Ovary (tissue), 7 donors: ENCODE measurements at regions not wholly inside any gene's neighbourhood (a gene's known extent, or its start where the extent isn't known, plus 50 kb on each side); places are given as distances from the start of the nearest gene placed in this dataset.

Experiments
- DNase-seq, 5 donors: peaks; one replicate each; pipeline ENCODE4 v3.0.0-alpha.2; 2019 to 2020
- H3K27ac ChIP-seq, 2 donors: fragments of 200-600 bp; one replicate each; pipeline versions ENCODE4 v1.5.1 to v1.8.0; 2019 to 2022
- H3K27me3 ChIP-seq: fragments of 200-600 bp; one replicate; pipeline ENCODE4 v1.8.0; 2022
- H3K36me3 ChIP-seq: fragments of 200-600 bp; sonication (generic); one replicate; pipeline ENCODE4 v1.5.1; 2019
- H3K4me1 ChIP-seq: one replicate; pipeline ENCODE4 v1.8.1; 2013; ENCODE audit warnings: mild to moderate bottlenecking, moderate library complexity; ENCODE audit not compliant: insufficient read depth
- H3K4me3 ChIP-seq: fragments of 200-600 bp; sonication (generic); one replicate; pipeline ENCODE4 v1.5.1; 2017
- H3K9me3 ChIP-seq, 2 donors: fragments of 200-600 bp in 1 of 2; sonication (generic) in 1 of 2; one replicate each; pipeline versions ENCODE4 v1.5.1 to v1.8.1; 2013 to 2019; ENCODE audit warnings: mild to moderate bottlenecking in 1 of 2, moderate library complexity in 1 of 2
- CTCF ChIP-seq, 3 donors: fragments of 450-650 bp in 2 of 3; fragments of 200-600 bp in 1 of 3; IDR thresholded peaks; one replicate each; pipeline versions ENCODE4 v1.5.1 to v1.8.0; 2016 to 2022; ENCODE audit warnings: antibody characterized with exemption in 3 of 3, mild to moderate bottlenecking in 1 of 3
- EP300 ChIP-seq: sonication (generic); formaldehyde crosslinking; IDR thresholded peaks from one replicate; pipeline ENCODE4 v1.6.1; 2017; ENCODE audit warnings: antibody characterized with exemption
- POLR2A ChIP-seq: fragments of 450-650 bp; IDR thresholded peaks from one replicate; pipeline ENCODE4 v1.6.1; 2017; ENCODE audit warnings: antibody characterized with exemption, mild to moderate bottlenecking, moderate library complexity
- WGBS, 3 donors: extraction: QIAGEN DNeasy Blood & Tissue Kit in 1 of 3; methylation state at CpG; one replicate each; pipeline versions ENCODE4 v1.1.5 to v1.1.7; 2013 to 2017; 5-methylcytosine and 5-hydroxymethylcytosine counted together
- intact Hi-C, 4 donors: fragments of 100-400 bp; cut with DNase I; formaldehyde crosslinking; loops; one replicate each; pipeline versions ENCODE4 v1.11.0 to v1.15.1; 2022 to 2023
- donor health status: DM: no; HTN: no; CAD: no; lungs with moderate emphysema.
- donor health status: DM: no; HTN: no; CAD: no.
- donor health status: Bipolar disorder and iron deficiency.
- donor health status: DM: no; HTN: no; CAD: no.
- donor health status: DM: yes; HTN: yes; CAD: no.

GRCh38 chr15:88365124-88365523 is 102.1 kb downstream of the MRPL46 start:
- H3K9me3 ChIP-seq, result no peaks in the 10 kb centered on the region
- no peaks in the 10 kb centered on the region for H3K27me3 ChIP-seq
- 31 to 45% (median 35%) methylated on average over 10 of the region's 10 CpGs for WGBS, 3 donors
- no peak for TF ChIP-seq CTCF (IDR thresholded peaks at IDR 0.05)
- TF ChIP-seq EP300, result no peak
- TF ChIP-seq POLR2A, result no peak
- intact Hi-C loops, result no loop called here
- no peaks in the 10 kb centered on the region for H3K4me1 ChIP-seq
- H3K27ac ChIP-seq, result no peak overlapping the region
- no peak overlapping the region for H3K4me3 ChIP-seq
- DNase-seq, result no peak
- no peaks in the 10 kb centered on the region for H3K36me3 ChIP-seq

GRCh38 chr15:88348579-88349230 is 92.2 kb upstream of the NTRK3 start:
- Histone ChIP-seq H3K4me1 (no peaks in the 10 kb centered on the region), H3K36me3 (no peaks in the 10 kb centered on the region), H3K27ac (no peak overlapping the region), H3K9me3 (no peaks in the 10 kb centered on the region), H3K4me3 (no peak overlapping the region), H3K27me3 (no peaks in the 10 kb centered on the region)
- intact Hi-C loops, result no loop called here
- DNase-seq, result no peak
- WGBS, 3 donors, result 63 to 69% (median 69%) methylated on average over 4 of the region's 4 CpGs
- TF ChIP-seq POLR2A, result no peak

GRCh38 chr15:88345962-88346361 is 89.4 kb upstream of the NTRK3 start:
- intact Hi-C loops, result no loop called here
- 37 to 46% (median 44%) methylated on average over 4 of the region's 4 CpGs for WGBS, 3 donors
- Histone ChIP-seq H3K4me3 (no peak overlapping the region), H3K27ac (no peak overlapping the region), H3K36me3 (no peaks in the 10 kb centered on the region), H3K27me3 (no peaks in the 10 kb centered on the region), H3K9me3 (no peaks in the 10 kb centered on the region), H3K4me1 (no peaks in the 10 kb centered on the region)
- TF ChIP-seq EP300 (no peak), POLR2A (no peak), CTCF (IDR thresholded peaks at IDR 0.05) (no peak)
- DNase-seq, result no peak

GRCh38 chr15:88344786-88345185 is 88.2 kb upstream of the NTRK3 start:
- no peak for TF ChIP-seq POLR2A
- no peak for TF ChIP-seq EP300
- TF ChIP-seq CTCF (IDR thresholded peaks at IDR 0.05), result no peak
- Histone ChIP-seq H3K4me1 (no peaks in the 10 kb centered on the region), H3K27ac (no peak overlapping the region), H3K4me3 (no peak overlapping the region), H3K27me3 (no peaks in the 10 kb centered on the region), H3K9me3 (no peaks in the 10 kb centered on the region), H3K36me3 (no peaks in the 10 kb centered on the region)
- intact Hi-C loops, result no loop called here
- 72 to 85% (median 79%) methylated on average over 2 of the region's 2 CpGs for WGBS, 3 donors
- DNase-seq, result no peak

- intact Hi-C loops, result no loop called here
- no peaks in the 10 kb centered on the region for H3K27me3 ChIP-seq
Measured at GRCh38 chr15:88342666-88343065, 86.1 kb upstream of the NTRK3 start.

More at GRCh38 chr15:88342666-88343065, 86.1 kb upstream of the NTRK3 start:
- Histone ChIP-seq H3K27ac (no peak overlapping the region), H3K36me3 (no peaks in the 10 kb centered on the region), H3K4me3 (no peak overlapping the region), H3K9me3 (no peaks in the 10 kb centered on the region), H3K4me1 (no peaks in the 10 kb centered on the region)
- no peak for TF ChIP-seq CTCF (IDR thresholded peaks at IDR 0.05)
- TF ChIP-seq EP300, result no peak
- TF ChIP-seq POLR2A, result no peak
- no peak for DNase-seq
- WGBS, 3 donors, result 59 to 71% (median 63%) methylated on average over 2 of the region's 2 CpGs
